ENCODE measurements at regions not wholly inside any gene's neighbourhood (a gene's known extent, or its start where the extent isn't known, plus 50 kb on each side); places are given as distances from the start of the nearest gene placed in this dataset.

GRCh38 chr21:32211306-32211705, 67.5 kb downstream of the MIS18A start:
- Histone ChIP-seq H3K36me3 (no peaks in the 10 kb centered on the region), H3K27ac (no peak overlapping the region), H3K9me3 (peaks cover 0 to 12% (median 2%) of the 10 kb centered on the region in 8 donors), H3K4me1 (no peaks in the 10 kb centered on the region), H3K27me3 (replicated peaks in 1 of 7) (peaks cover 0 to 4% (median 0%) of the 10 kb centered on the region in 7 donors), H3K4me3 (no peak overlapping the region)
- no peak for TF ChIP-seq POLR2AphosphoS5 (IDR thresholded peaks at IDR 0.05)
- no peak for DNase-seq
- 67 to 99% (median 89%) methylated on average over 3 of the region's 3 CpGs for WGBS, 5 donors
- intact Hi-C loops (cut with DNase I; ENCODE audit: low total_unique reads): no loop called here

DNA sequence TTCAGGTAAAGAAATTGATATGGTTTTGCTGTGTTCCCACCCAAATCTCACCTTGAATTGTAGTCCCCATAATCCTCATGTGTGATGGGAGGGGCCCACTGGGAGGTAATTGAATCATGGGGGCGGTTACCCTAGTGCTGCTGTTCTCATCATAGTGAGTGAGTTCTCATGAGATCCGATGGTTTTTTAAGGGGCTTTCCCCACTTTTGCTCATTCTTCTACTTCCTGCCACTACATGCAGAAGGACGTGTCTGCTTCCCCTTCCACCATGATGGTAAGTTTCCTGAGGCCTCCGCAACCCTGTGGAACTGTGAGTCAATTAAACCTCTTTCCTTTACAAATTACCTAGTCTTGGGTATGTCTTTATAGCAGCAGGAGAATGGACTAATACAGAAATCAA, 69.3 kb downstream of the MIS18A start:
- Histone ChIP-seq H3K4me3 (no peak overlapping the region), H3K36me3 (no peaks in the 10 kb centered on the region), H3K27me3 (replicated peaks in 1 of 7) (no peaks in the 10 kb centered on the region), H3K4me1 (no peaks in the 10 kb centered on the region), H3K9me3 (peaks cover 0 to 15% (median 4%) of the 10 kb centered on the region in 8 donors), H3K27ac (no peak overlapping the region)
- intact Hi-C loops (cut with DNase I; ENCODE audit: low total_unique reads): no loop called here
- no peak for DNase-seq
- TF ChIP-seq CTCF (IDR thresholded peaks at IDR 0.05 in 8 of 11, conservative IDR thresholded peaks at IDR 0.05 in 3 of 11) (no peak), POLR2A (IDR thresholded peaks at IDR 0.05) (no peak), POLR2AphosphoS5 (IDR thresholded peaks at IDR 0.05) (no peak)
- 65 to 71% (median 67%) methylated on average over 4 of the region's 4 CpGs for WGBS, 5 donors

DNA sequence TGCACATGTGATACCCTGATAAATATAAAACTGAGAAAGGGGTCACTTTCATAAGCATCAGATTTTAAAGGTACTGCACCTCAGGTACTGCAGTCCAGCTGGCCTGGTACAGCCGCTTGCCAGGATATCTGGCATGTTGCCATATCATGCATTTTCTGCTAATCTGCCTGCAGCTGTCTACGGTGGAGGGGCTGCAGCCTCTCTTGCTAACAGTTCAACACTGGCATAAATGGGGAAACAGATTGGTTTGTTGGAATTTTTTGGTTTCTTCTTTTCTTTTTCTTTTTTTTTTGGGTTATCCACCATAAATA, 71.5 kb downstream of the MIS18A start:
- no peaks in the 10 kb centered on the region for H3K36me3 ChIP-seq
- no peak for DNase-seq
- H3K27me3 ChIP-seq (replicated peaks in 1 of 7): no peaks in the 10 kb centered on the region
- peaks cover 0 to 13% (median 4%) of the 10 kb centered on the region in 8 donors for H3K9me3 ChIP-seq
- no peaks in the 10 kb centered on the region for H3K4me1 ChIP-seq
- no peak overlapping the region for H3K27ac ChIP-seq
- H3K4me3 ChIP-seq: no peak overlapping the region
- TF ChIP-seq CTCF (IDR thresholded peaks at IDR 0.05 in 8 of 11, conservative IDR thresholded peaks at IDR 0.05 in 3 of 11) (no peak), POLR2A (IDR thresholded peaks at IDR 0.05) (no peak), POLR2AphosphoS5 (IDR thresholded peaks at IDR 0.05) (no peak)
- 68 to 81% (median 70%) methylated on average over 2 of the region's 2 CpGs for WGBS, 5 donors
- intact Hi-C loops (cut with DNase I; ENCODE audit: low total_unique reads): no loop called here

DNA sequence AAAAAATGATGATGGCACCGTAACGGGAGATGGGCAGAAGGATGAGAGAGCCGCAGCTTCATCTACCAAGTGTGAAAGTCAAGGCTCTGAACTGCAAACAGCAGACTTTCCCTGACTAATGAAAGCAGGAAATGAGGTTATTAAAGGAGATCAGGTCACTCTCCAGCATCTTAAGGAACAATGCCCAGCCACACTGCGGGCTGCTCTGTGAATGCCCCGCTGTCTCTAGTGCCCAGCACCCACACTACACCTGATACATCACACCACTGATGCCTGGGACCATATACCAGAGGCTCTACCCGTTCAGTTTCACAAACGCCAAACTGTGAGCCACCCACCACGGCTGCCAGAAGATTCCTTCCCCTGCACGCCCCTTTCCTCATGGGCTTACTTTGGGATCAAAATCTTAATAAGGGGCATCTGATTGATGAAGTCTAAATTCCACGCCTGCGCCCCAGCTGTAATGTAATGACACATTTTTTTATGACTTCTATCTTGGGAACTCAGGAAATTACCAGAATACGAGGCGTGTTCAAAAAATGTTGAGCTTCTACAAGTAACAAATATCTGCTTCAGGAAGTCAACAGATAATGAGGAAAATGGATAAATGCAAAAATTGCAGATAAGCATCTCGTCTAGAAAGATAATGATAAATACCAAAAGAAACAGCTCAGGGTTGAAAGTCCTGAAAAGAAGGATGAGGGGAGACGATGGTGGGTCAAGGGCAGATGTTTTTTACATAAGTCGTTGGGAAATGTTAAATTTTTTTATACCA, 72.0 kb downstream of the MIS18A start:
- Histone ChIP-seq H3K36me3 (no peaks in the 10 kb centered on the region), H3K27ac (no peak overlapping the region), H3K9me3 (peaks cover 0 to 13% (median 4%) of the 10 kb centered on the region in 8 donors), H3K27me3 (replicated peaks in 1 of 7) (no peaks in the 10 kb centered on the region), H3K4me1 (no peaks in the 10 kb centered on the region), H3K4me3 (no peak overlapping the region)
- no peak for TF ChIP-seq POLR2AphosphoS5 (IDR thresholded peaks at IDR 0.05)
- no peak for TF ChIP-seq POLR2A (IDR thresholded peaks at IDR 0.05)
- TF ChIP-seq CTCF (IDR thresholded peaks at IDR 0.05 in 8 of 11, conservative IDR thresholded peaks at IDR 0.05 in 3 of 11): no peak
- WGBS, 5 donors: 62 to 75% (median 74%) methylated on average over 16 of the region's 16 CpGs
- no peak for DNase-seq
- intact Hi-C loops (cut with DNase I; ENCODE audit: low total_unique reads): no loop called here

All from spleen (tissue), 11 donors.